HUES6 (cell line): ENCODE measurements at regions not wholly inside any gene's neighbourhood (a gene's known extent, or its start where the extent isn't known, plus 50 kb on each side); places are given as distances from the start of the nearest gene placed in this dataset.
"Not testable (repeated sequence)": the region's sequence is repeated elsewhere in the genome, so short reads cannot be mapped to it uniquely, and the experiment has no call there.

Experiments used
- H3K27ac ChIP-seq: 2 replicates; pipeline ENCODE4 v1.7.0; 2013; ENCODE audit warnings: low read depth, mild to moderate bottlenecking, low read length, inconsistent platforms
- H3K27me3 ChIP-seq: 2 replicates; pipeline ENCODE4 v1.6.1; 2013; ENCODE audit warnings: low read length; ENCODE audit not compliant: control insufficient read depth, insufficient read depth
- H3K36me3 ChIP-seq: 2 replicates; pipeline ENCODE4 v1.6.1; 2013; ENCODE audit warnings: low read length; ENCODE audit not compliant: control insufficient read depth, insufficient read depth
- H3K4me1 ChIP-seq: 2 replicates; pipeline ENCODE4 v1.6.1; 2013; ENCODE audit warnings: low read length; ENCODE audit not compliant: control insufficient read depth, insufficient read depth
- H3K4me3 ChIP-seq: 2 replicates; pipeline ENCODE4 v1.5.1; 2013; ENCODE audit warnings: low read depth, low read length
- H3K9ac ChIP-seq: one replicate; pipeline ENCODE4 v1.6.1; 2013; ENCODE audit warnings: mild to moderate bottlenecking, low read length
- H3K9me3 ChIP-seq: 2 replicates; pipeline ENCODE4 v1.6.1; 2013; ENCODE audit warnings: low read depth, low read length; ENCODE audit not compliant: control insufficient read depth, insufficient read depth

GRCh38 chr2:242065426-242065825, 195.9 kb downstream of the RTP5 start:
- Histone ChIP-seq H3K36me3 (no peaks in the 10 kb centered on the region), H3K27me3 (no peaks in the 10 kb centered on the region), H3K4me1 (peaks cover 13% of the 10 kb centered on the region)

GRCh38 chr2:242069018-242069417, 199.5 kb downstream of the RTP5 start:
- peaks cover 9% of the 10 kb centered on the region for H3K4me1 ChIP-seq
- H3K9ac ChIP-seq = no peak overlapping the region
- H3K36me3 ChIP-seq = no peaks in the 10 kb centered on the region
- H3K27ac ChIP-seq = no peak overlapping the region
- no peaks in the 10 kb centered on the region for H3K27me3 ChIP-seq
- no peaks in the 10 kb centered on the region; the same call in 1 of the 2 replicates for H3K9me3 ChIP-seq
- H3K4me3 ChIP-seq = no peak overlapping the region

More at GRCh38 chr2:242065426-242065825, 195.9 kb downstream of the RTP5 start:
- H3K27ac ChIP-seq = no peak overlapping the region
- H3K9me3 ChIP-seq = peaks cover 18% of the 10 kb centered on the region
- no peak overlapping the region for H3K9ac ChIP-seq
- H3K4me3 ChIP-seq = no peak overlapping the region

- H3K36me3 ChIP-seq, H3K27me3 ChIP-seq, H3K27ac ChIP-seq, H3K4me3 ChIP-seq, H3K9ac ChIP-seq, H3K9me3 ChIP-seq, H3K4me1 ChIP-seq: not testable (repeated sequence)
Measured at GRCh38 chr2:242069938-242070395, 200.4 kb downstream of the RTP5 start.

- not testable (repeated sequence) for H3K27me3 ChIP-seq, H3K27ac ChIP-seq
Measured at GRCh38 chr2:242070726-242071125, 201.2 kb downstream of the RTP5 start.

GRCh38 chr2:242071377-242071776, 201.8 kb downstream of the RTP5 start:
- not testable (repeated sequence) for H3K9me3 ChIP-seq, H3K4me3 ChIP-seq, H3K27ac ChIP-seq, H3K9ac ChIP-seq, H3K36me3 ChIP-seq, H3K4me1 ChIP-seq, H3K27me3 ChIP-seq

More at GRCh38 chr2:242070726-242071125, 201.2 kb downstream of the RTP5 start:
- H3K4me3 ChIP-seq, H3K36me3 ChIP-seq, H3K9ac ChIP-seq, H3K4me1 ChIP-seq, H3K9me3 ChIP-seq: not testable (repeated sequence)

- not testable (repeated sequence) for H3K36me3 ChIP-seq, H3K9ac ChIP-seq, H3K27ac ChIP-seq, H3K4me1 ChIP-seq, H3K27me3 ChIP-seq, H3K4me3 ChIP-seq, H3K9me3 ChIP-seq
Measured at GRCh38 chr2:242071936-242072335, 202.4 kb downstream of the RTP5 start.

- Histone ChIP-seq H3K4me3 (no peak overlapping the region), H3K36me3 (no peaks in the 10 kb centered on the region), H3K4me1 (peaks cover 9% of the 10 kb centered on the region; the same call in 1 of the 2 replicates), H3K9me3 (no peaks in the 10 kb centered on the region), H3K9ac (no peak overlapping the region), H3K27ac (no peak overlapping the region), H3K27me3 (peaks cover 4% of the 10 kb centered on the region; the same call in 1 of the 2 replicates)
Measured at GRCh38 chr2:242075168-242075567, 205.6 kb downstream of the RTP5 start.

GRCh38 chr2:242075696-242076095, 206.2 kb downstream of the RTP5 start:
- H3K4me3 ChIP-seq = no peak overlapping the region
- peaks cover 9% of the 10 kb centered on the region; the same call in 1 of the 2 replicates for H3K4me1 ChIP-seq
- H3K9me3 ChIP-seq = no peaks in the 10 kb centered on the region
- no peak overlapping the region for H3K27ac ChIP-seq
- peaks cover 4% of the 10 kb centered on the region; the same call in 1 of the 2 replicates for H3K27me3 ChIP-seq
- no peak overlapping the region for H3K9ac ChIP-seq
- H3K36me3 ChIP-seq = no peaks in the 10 kb centered on the region

GRCh38 chr2:242076184-242076583, 206.7 kb downstream of the RTP5 start:
- H3K4me3 ChIP-seq, H3K36me3 ChIP-seq, H3K4me1 ChIP-seq, H3K27me3 ChIP-seq, H3K9ac ChIP-seq, H3K27ac ChIP-seq, H3K9me3 ChIP-seq: not testable (repeated sequence)

GRCh38 chr2:242078426-242078825, 208.9 kb downstream of the RTP5 start:
- not testable (repeated sequence) for H3K27me3 ChIP-seq, H3K4me1 ChIP-seq, H3K4me3 ChIP-seq, H3K27ac ChIP-seq, H3K9ac ChIP-seq, H3K9me3 ChIP-seq, H3K36me3 ChIP-seq

- H3K27me3 ChIP-seq, H3K9me3 ChIP-seq, H3K4me3 ChIP-seq, H3K36me3 ChIP-seq, H3K9ac ChIP-seq, H3K4me1 ChIP-seq, H3K27ac ChIP-seq: not testable (repeated sequence)
Measured at GRCh38 chr2:242079792-242080191, 210.3 kb downstream of the RTP5 start.
